ENCODE measurements at regions not wholly inside any gene's neighbourhood (a gene's known extent, or its start where the extent isn't known, plus 50 kb on each side); places are given as distances from the start of the nearest gene placed in this dataset.

GRCh38 chr21:24890021-24890420 is 717.3 kb downstream of the MRPL39 start:
- no peak for DNase-seq (ENCODE audit: low read depth)

GRCh38 chr21:24881506-24881905 is 725.8 kb downstream of the MRPL39 start:
- no peak for DNase-seq (ENCODE audit: low read depth)

DNA sequence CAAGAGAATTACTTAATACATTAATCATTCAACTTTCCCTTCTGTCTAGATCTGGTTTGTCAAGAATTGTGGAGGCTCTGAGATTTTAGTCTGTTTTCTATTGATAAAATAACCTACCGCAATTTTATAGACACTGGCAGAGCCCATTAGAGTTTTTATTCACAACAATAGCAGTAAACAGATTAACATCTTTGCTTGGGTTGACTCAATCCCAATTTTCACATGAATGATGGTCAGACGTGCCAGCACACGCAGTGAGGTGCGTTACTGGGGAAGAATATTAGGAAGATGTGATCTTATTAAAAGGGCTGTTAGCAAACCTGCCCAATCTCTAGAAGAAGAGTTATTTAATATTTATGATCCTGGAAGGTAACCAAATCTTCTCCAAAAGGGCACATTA is 736.6 kb downstream of the MRPL39 start:
- no peak for DNase-seq (ENCODE audit: low read depth)

GRCh38 chr21:24869862-24870261 is 737.4 kb downstream of the MRPL39 start:
- no peak for DNase-seq (ENCODE audit: low read depth)

- no peak for DNase-seq (ENCODE audit: low read depth)
These were observed 739.2 kb downstream of the MRPL39 start for GRCh38 chr21:24868117-24868516.

DNA sequence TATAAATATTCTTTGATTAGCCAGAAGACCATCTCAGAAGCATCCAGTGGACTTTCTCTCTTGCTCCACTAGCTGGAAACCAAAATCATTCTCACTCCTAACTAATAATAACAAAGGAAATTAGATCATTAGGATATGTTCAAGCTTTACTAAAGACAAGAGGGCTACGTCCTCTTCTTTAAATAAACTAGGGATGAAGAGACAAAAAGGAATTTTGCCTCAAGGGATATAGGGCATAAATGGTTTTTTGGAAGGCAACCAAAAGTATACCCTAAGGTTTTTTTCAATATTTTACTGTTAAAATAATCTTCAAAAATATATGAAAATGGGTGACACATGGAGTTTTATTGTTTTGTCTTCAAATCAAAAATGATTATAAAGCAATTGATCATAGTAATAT is 745.8 kb downstream of the MRPL39 start:
- no peak for DNase-seq (ENCODE audit: low read depth)

GRCh38 chr21:24856326-24856725 is 751.0 kb downstream of the MRPL39 start:
- no peak for DNase-seq (ENCODE audit: low read depth)

DNA sequence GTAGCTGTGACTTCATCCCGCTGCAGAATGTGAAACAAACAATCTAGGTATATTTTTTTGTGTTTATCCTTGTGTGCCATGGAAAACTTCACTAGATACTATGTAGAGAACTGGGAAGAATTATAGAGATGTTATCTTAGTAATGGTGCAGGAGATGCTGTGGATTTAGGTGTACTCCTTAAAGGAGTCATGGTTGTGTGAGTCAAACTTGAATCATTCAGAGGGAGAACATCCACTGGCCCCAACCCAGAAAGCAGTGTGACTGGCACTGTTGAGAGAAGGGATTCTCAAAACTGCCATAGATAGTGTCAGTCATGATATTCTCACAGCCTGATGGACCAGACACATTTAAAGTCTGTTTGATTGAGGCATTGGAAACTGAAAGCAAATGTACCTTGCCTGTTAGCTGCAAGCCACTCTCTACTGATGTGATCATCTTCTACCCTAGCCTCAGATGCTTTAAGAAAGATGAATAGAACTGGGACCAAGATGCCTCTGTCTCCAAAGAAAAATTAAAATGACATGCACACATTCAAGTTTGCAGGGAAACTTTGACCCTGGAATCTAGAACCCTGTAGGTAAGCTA is 754.6 kb downstream of the MRPL39 start:
- DNase-seq (ENCODE audit: low read depth) = no peak

DNA sequence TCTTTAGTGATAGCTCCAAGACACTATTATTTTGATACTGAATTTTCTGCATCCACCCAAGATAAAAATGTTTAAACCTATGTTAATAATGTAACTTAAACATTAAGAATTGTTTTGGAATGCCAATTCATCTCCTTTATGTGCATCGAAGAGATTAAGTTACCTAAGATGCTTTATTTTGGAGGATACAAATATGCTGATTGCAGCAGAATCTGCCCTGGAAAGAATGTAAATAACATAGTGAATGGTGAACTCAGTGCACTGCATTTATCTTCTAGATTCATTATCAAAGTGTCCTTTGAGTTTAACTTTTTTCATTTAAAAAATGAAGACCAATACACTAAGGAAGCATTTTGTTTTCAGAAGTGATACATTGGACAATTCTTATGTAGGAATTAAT is 757.2 kb downstream of the MRPL39 start:
- DNase-seq (ENCODE audit: low read depth) = no peak

DNA sequence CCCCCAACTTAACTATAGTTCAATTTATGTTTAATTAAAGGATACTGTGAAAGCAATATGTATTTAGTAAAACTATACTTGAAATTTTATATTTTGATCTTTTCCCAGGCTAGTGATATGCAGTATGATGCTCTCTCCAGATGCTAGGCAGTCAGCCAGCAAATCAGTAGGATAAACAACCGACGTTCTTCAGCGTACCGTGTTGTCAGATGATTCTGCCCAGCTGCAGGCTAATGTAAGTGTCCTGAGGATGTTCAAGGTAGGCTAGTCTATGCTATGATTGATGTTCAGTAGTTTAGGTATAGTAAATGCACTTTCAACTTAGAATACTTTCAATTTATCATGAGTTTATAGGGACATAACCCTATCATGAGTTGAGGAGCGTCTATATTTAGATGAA is 762.6 kb downstream of the MRPL39 start:
- no peak for DNase-seq (ENCODE audit: low read depth)

DNA sequence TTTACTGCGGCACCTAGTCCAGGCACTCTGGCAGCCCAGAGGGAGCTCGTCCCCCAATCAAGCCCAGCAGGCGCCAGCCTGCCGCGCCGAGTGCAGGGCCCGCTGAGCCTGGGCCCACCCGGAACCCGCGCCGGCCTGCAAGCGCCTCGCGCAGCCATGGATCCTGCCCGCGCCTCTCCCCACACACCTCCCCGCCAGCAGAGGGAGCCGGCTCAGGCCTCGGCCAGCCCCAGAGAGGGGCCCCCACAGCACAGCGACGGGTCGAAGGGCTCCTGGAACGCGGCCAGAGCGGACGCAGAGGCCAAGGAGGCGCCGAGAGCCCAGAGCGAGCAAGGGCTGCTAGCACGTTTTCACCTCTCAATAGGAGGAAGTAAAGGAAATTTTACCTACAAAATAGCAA is 767.0 kb downstream of the MRPL39 start:
- DNase-seq (ENCODE audit: low read depth) = no peak

GRCh38 chr21:24832961-24833360 is 774.3 kb downstream of the MRPL39 start:
- no peak for DNase-seq (ENCODE audit: low read depth)

GRCh38 chr21:24829397-24829796 is 777.9 kb downstream of the MRPL39 start:
- DNase-seq (ENCODE audit: low read depth) = no peak

GRCh38 chr21:24826822-24827221 is 780.5 kb downstream of the MRPL39 start:
- no peak for DNase-seq (ENCODE audit: low read depth)

GRCh38 chr21:24825348-24825747 is 781.9 kb downstream of the MRPL39 start:
- no peak for DNase-seq (ENCODE audit: low read depth)

- DNase-seq (ENCODE audit: low read depth) = no peak
These were observed 783.1 kb downstream of the MRPL39 start for GRCh38 chr21:24824209-24824608.

- DNase-seq (ENCODE audit: low read depth) = no peak
These were observed 784.0 kb downstream of the MRPL39 start for GRCh38 chr21:24823247-24823646.

GRCh38 chr21:24785033-24785432 is 822.2 kb downstream of the MRPL39 start:
- DNase-seq (ENCODE audit: low read depth) = no peak

- no peak for DNase-seq (ENCODE audit: low read depth)
These were observed 826.1 kb downstream of the MRPL39 start for GRCh38 chr21:24781146-24781545.

- no peak for DNase-seq (ENCODE audit: low read depth)
These were observed 847.8 kb downstream of the MRPL39 start for GRCh38 chr21:24759348-24760075.

DNA sequence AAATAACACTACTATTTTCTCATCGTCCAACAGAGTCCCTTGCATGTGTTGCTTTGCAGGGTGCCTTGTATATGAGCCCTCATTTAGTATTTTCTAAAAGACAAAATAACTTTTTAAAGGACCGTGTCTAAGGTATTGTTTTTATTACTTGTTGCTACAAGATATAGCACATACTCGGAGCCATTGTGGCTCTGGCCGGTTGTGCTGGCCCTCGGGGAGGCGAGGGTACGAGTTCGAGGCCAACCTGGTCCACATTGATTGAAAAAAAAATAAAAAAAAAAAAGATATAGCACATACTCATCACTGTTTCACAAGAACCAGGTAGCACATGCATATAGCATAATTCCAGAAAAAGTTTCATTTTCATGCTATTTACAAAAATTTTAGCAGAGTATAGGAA is 869.2 kb downstream of the MRPL39 start:
- DNase-seq (ENCODE audit: low read depth) = no peak

DNA sequence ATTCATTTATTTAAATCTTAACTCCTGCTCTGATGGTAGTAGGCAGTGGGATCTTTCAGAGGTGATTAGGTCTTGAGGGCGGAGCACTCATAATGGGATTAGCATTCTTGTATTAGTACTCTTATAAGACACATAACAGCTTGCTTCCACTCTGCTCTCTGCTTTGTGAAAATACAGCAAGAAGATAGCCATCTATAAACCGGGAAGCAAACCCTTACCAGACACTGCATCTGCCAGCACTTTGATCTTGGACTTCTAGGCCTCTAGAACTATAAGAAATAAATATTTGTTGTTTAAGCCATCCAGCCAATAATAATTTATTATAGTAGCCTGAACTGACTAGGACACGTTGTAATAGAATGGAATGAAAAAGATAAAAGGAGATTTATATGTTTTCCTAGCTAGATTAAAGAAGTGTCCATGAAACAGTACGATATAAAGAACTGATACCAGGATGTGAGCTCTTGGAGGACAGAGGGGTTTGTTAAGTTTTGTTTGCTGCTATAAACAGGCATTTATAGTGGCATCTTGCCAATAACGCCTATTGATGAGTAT is 869.9 kb downstream of the MRPL39 start:
- no peak for DNase-seq (ENCODE audit: low read depth)

DNA sequence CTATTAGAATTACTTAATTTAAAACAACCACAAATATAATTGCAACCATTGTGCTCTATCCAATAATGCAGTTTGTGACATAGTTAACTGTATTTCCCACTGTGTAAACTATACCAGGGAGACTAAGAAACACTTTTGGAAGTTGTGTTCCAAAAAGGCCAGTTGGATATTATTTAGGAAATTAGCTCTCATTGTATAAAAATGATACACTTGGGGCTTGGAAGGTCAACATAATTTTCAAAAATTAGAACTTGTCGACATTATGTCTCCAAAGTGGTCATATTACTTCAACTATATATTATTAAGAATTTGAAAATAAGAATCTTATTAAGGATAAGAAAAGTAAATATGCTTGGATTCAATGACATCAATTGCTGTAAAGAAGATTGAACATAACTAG is 876.6 kb downstream of the MRPL39 start:
- DNase-seq (ENCODE audit: low read depth) = no peak

DNA sequence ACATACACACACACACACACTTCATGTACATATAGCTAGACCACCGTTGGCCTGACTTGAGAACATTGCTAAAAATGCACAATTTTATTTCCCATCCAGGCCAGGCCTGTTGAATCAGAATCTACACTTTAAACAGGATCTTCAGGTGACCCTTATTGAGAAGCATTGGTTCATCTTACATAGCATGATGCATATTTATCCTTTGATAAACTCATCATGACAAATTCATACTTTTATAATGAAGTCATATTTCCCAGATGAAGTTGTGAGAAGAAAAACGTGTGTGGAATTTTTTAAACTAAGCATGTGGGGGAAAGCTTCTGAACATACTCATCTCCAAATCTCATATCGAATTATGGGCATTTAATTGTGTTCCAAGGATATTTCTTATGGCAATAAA is 877.7 kb downstream of the MRPL39 start:
- DNase-seq (ENCODE audit: low read depth) = no peak
